ENCODE measurements at regions not wholly inside any gene's neighbourhood (a gene's known extent, or its start where the extent isn't known, plus 50 kb on each side); places are given as distances from the start of the nearest gene placed in this dataset.

DNA sequence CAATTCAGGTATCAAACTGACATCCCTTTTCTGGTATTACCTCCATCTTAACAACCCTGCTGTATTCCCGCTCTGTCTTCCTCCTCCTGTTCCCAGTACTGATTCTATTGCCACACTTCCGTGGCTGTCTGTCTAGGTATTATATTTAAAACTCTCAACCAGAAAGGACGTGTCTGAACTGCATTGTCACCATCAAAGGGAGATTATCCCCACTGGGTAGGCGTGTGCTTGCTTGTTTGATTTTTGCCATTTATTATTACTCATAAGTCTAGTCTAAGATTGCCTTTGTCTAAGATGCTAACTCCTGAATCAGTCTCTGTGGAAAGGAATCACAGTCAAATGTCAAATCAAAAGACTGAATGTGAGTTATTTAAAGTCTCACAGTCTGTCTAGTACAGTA is 650.1 kb downstream of the KCNT2 start:
- H3K4me1 ChIP-seq (ENCODE audit: insufficient read depth, low read length): peaks cover 4% of the 10 kb centered on the region; the same call in 1 of the 2 replicates
- H3K9me3 ChIP-seq (ENCODE audit: insufficient read depth, low read depth, low read length): no peaks in the 10 kb centered on the region
- no peaks in the 10 kb centered on the region for H3K27me3 ChIP-seq (ENCODE audit: insufficient read depth, low read length)
- no peak overlapping the region for H3K9ac ChIP-seq (ENCODE audit: low read depth, low read length)
- no peaks in the 10 kb centered on the region for H3K36me3 ChIP-seq (ENCODE audit: insufficient read depth, low read depth, low read length)
- no peak overlapping the region for H3K4me3 ChIP-seq (ENCODE audit: low read length)
- no peak overlapping the region for H3K27ac ChIP-seq (ENCODE audit: low read length)

DNA sequence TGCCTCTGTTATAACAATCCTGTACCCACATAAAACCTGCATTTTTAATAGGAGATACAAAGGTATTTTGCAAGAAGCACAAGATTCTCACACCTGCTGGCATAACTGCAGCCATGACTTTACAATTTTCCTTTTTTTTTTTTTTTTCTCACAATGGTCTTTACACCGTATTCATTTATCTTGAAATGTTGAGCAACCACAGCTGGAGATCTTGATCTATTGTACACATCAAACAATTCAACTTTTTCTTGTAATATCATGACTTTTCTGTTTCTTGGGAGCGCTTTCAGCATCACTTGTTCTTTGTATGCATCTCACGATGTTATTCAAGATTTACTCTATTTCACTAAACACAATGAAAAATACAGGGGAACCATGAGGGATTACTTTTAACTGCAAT is 651.4 kb downstream of the KCNT2 start:
- Histone ChIP-seq H3K4me1 (ENCODE audit: insufficient read depth, low read length) (peaks cover 4% of the 10 kb centered on the region; the same call in 1 of the 2 replicates), H3K9me3 (ENCODE audit: insufficient read depth, low read depth, low read length) (no peaks in the 10 kb centered on the region), H3K4me3 (ENCODE audit: low read length) (no peak overlapping the region), H3K36me3 (ENCODE audit: insufficient read depth, low read depth, low read length) (no peaks in the 10 kb centered on the region), H3K9ac (ENCODE audit: low read depth, low read length) (no peak overlapping the region), H3K27ac (ENCODE audit: low read length) (no peak overlapping the region), H3K27me3 (ENCODE audit: insufficient read depth, low read length) (no peaks in the 10 kb centered on the region)

- peaks cover 4% of the 10 kb centered on the region; the same call in 1 of the 2 replicates for H3K4me1 ChIP-seq (ENCODE audit: insufficient read depth, low read length)
- no peak overlapping the region for H3K27ac ChIP-seq (ENCODE audit: low read length)
- H3K9me3 ChIP-seq (ENCODE audit: insufficient read depth, low read depth, low read length): no peaks in the 10 kb centered on the region
- no peaks in the 10 kb centered on the region for H3K27me3 ChIP-seq (ENCODE audit: insufficient read depth, low read length)
- no peaks in the 10 kb centered on the region for H3K36me3 ChIP-seq (ENCODE audit: insufficient read depth, low read depth, low read length)
- H3K9ac ChIP-seq (ENCODE audit: low read depth, low read length): no peak overlapping the region
- no peak overlapping the region for H3K4me3 ChIP-seq (ENCODE audit: low read length)
Measured at GRCh38 chr1:195954848-195955247, 653.4 kb downstream of the KCNT2 start.

DNA sequence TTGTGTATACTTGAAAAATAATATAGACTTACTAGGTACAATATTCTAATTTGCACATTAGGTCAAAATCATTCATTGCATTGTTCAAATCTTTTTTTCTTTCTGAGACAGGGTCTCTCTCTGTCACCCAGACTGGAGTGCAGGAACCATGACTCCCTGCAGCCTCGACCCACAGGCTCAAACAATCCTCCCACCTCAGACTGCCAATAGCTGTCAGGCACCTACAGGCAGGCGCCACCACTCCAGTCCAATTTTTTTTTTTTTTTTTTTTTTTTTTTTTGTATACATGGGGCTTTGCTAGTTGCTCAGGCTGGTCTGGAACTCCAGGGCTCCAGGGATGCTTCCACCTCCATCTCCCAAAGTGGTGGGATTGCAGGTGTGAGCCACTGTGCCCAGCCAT is 656.9 kb downstream of the KCNT2 start:
- Histone ChIP-seq H3K27me3 (ENCODE audit: insufficient read depth, low read length) (no peaks in the 10 kb centered on the region), H3K4me3 (ENCODE audit: low read length) (no peak overlapping the region), H3K9ac (ENCODE audit: low read depth, low read length) (no peak overlapping the region), H3K27ac (ENCODE audit: low read length) (no peak overlapping the region), H3K9me3 (ENCODE audit: insufficient read depth, low read depth, low read length) (no peaks in the 10 kb centered on the region), H3K36me3 (ENCODE audit: insufficient read depth, low read depth, low read length) (no peaks in the 10 kb centered on the region), H3K4me1 (ENCODE audit: insufficient read depth, low read length) (no peaks in the 10 kb centered on the region)

- Histone ChIP-seq H3K9ac (ENCODE audit: low read depth, low read length) (no peak overlapping the region), H3K4me1 (ENCODE audit: insufficient read depth, low read length) (no peaks in the 10 kb centered on the region), H3K27ac (ENCODE audit: low read length) (no peak overlapping the region), H3K9me3 (ENCODE audit: insufficient read depth, low read depth, low read length) (no peaks in the 10 kb centered on the region), H3K36me3 (ENCODE audit: insufficient read depth, low read depth, low read length) (no peaks in the 10 kb centered on the region), H3K27me3 (ENCODE audit: insufficient read depth, low read length) (no peaks in the 10 kb centered on the region), H3K4me3 (ENCODE audit: low read length) (no peak overlapping the region)
Measured at GRCh38 chr1:195948123-195948895, 659.9 kb downstream of the KCNT2 start.

GRCh38 chr1:195946500-195946899 is 661.7 kb downstream of the KCNT2 start:
- H3K27me3 ChIP-seq (ENCODE audit: insufficient read depth, low read length): no peaks in the 10 kb centered on the region
- no peaks in the 10 kb centered on the region for H3K36me3 ChIP-seq (ENCODE audit: insufficient read depth, low read depth, low read length)
- H3K9me3 ChIP-seq (ENCODE audit: insufficient read depth, low read depth, low read length): no peaks in the 10 kb centered on the region
- no peak overlapping the region for H3K4me3 ChIP-seq (ENCODE audit: low read length)
- no peak overlapping the region for H3K27ac ChIP-seq (ENCODE audit: low read length)
- H3K4me1 ChIP-seq (ENCODE audit: insufficient read depth, low read length): peaks cover 4% of the 10 kb centered on the region; the same call in 1 of the 2 replicates
- no peak overlapping the region for H3K9ac ChIP-seq (ENCODE audit: low read depth, low read length)

GRCh38 chr1:195941795-195942194 is 666.4 kb downstream of the KCNT2 start:
- H3K4me1 ChIP-seq (ENCODE audit: insufficient read depth, low read length): peaks cover 4% of the 10 kb centered on the region; the same call in 1 of the 2 replicates
- no peak overlapping the region for H3K4me3 ChIP-seq (ENCODE audit: low read length)
- no peak overlapping the region for H3K27ac ChIP-seq (ENCODE audit: low read length)
- no peaks in the 10 kb centered on the region for H3K27me3 ChIP-seq (ENCODE audit: insufficient read depth, low read length)
- H3K36me3 ChIP-seq (ENCODE audit: insufficient read depth, low read depth, low read length): no peaks in the 10 kb centered on the region
- H3K9me3 ChIP-seq (ENCODE audit: insufficient read depth, low read depth, low read length): no peaks in the 10 kb centered on the region
- H3K9ac ChIP-seq (ENCODE audit: low read depth, low read length): no peak overlapping the region

DNA sequence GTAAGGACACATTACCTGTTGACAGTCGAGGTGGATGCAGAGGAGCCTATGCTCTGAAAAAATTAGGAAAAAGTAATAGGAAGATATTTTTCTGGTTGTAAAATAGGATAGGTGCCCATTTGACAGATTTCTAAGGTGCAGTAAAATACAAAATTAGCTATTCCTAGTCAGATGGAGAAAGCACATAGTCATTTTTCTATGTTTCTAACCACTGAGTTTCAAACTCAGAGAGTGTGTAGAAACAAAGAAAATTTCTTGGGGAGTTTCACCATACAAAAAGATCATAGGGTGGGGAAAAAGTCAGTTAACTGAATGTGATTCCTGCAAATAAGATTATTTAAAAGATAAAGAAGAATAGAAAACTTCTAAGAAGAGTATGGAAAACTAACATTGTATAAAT is 666.9 kb downstream of the KCNT2 start:
- Histone ChIP-seq H3K4me3 (ENCODE audit: low read length) (no peak overlapping the region), H3K27ac (ENCODE audit: low read length) (no peak overlapping the region)

DNA sequence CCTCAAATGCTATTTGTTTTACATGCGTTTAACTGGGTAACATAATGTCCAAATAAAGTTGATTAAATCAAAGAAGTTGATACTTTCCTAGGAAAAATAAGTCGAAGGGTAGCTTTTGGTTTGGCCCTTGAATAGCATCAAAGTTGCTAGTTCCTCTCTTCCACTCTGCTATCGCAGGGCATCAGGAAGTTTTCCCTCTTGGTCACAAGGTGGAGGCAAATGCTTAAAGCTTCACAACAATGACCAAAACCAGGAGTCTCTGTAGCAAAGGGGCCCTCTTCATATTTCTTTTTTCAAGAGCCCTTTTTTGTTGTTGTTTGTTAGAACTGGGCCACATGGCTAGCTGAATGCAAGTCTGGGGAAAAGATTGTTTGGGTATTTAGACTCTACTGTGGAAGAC is 668.4 kb downstream of the KCNT2 start:
- H3K4me3 ChIP-seq (ENCODE audit: low read length): no peak overlapping the region
- peak overlapping the region; percentile 2; the same call in 1 of the 2 replicates for H3K9ac ChIP-seq (ENCODE audit: low read depth, low read length)
- H3K27ac ChIP-seq (ENCODE audit: low read length): no peak overlapping the region
- no peaks in the 10 kb centered on the region for H3K27me3 ChIP-seq (ENCODE audit: insufficient read depth, low read length)
- no peaks in the 10 kb centered on the region for H3K9me3 ChIP-seq (ENCODE audit: insufficient read depth, low read depth, low read length)
- no peaks in the 10 kb centered on the region for H3K36me3 ChIP-seq (ENCODE audit: insufficient read depth, low read depth, low read length)
- peaks cover 4% of the 10 kb centered on the region; the same call in 1 of the 2 replicates for H3K4me1 ChIP-seq (ENCODE audit: insufficient read depth, low read length)

More for the DNA sequence above, 666.9 kb downstream of the KCNT2 start:
- no peaks in the 10 kb centered on the region for H3K36me3 ChIP-seq (ENCODE audit: insufficient read depth, low read depth, low read length)
- H3K9ac ChIP-seq (ENCODE audit: low read depth, low read length): no peak overlapping the region
- H3K9me3 ChIP-seq (ENCODE audit: insufficient read depth, low read depth, low read length): no peaks in the 10 kb centered on the region
- H3K4me1 ChIP-seq (ENCODE audit: insufficient read depth, low read length): peaks cover 4% of the 10 kb centered on the region; the same call in 1 of the 2 replicates
- H3K27me3 ChIP-seq (ENCODE audit: insufficient read depth, low read length): no peaks in the 10 kb centered on the region

- Histone ChIP-seq H3K4me1 (ENCODE audit: insufficient read depth, low read length) (no peaks in the 10 kb centered on the region; the same call in 1 of the 2 replicates), H3K27ac (ENCODE audit: low read length) (no peak overlapping the region), H3K9me3 (ENCODE audit: insufficient read depth, low read depth, low read length) (no peaks in the 10 kb centered on the region), H3K36me3 (ENCODE audit: insufficient read depth, low read depth, low read length) (no peaks in the 10 kb centered on the region), H3K9ac (ENCODE audit: low read depth, low read length) (no peak overlapping the region), H3K27me3 (ENCODE audit: insufficient read depth, low read length) (no peaks in the 10 kb centered on the region), H3K4me3 (ENCODE audit: low read length) (no peak overlapping the region)
Measured at GRCh38 chr1:195934817-195935553, 673.3 kb downstream of the KCNT2 start.

DNA sequence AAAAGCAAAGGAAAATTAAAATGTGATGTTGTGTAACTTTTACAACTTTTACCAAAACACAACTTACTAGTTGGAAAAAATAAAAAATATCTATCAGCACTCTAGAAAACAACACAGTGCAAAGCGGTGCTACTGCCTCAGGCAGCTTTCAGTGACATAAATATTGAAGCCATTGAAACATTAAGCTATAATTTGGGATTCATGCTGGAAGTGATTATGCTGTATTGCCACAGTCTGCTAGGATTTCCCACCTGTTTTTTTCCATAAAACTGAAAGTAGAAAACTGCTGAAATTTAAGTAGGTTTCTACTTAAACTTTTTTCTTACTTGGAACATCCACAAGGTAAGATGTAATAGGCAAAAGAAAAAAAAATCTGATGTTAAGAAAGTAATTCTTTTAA is 674.4 kb downstream of the KCNT2 start:
- Histone ChIP-seq H3K9me3 (ENCODE audit: insufficient read depth, low read depth, low read length) (no peaks in the 10 kb centered on the region), H3K36me3 (ENCODE audit: insufficient read depth, low read depth, low read length) (no peaks in the 10 kb centered on the region), H3K9ac (ENCODE audit: low read depth, low read length) (no peak overlapping the region), H3K4me3 (ENCODE audit: low read length) (no peak overlapping the region), H3K4me1 (ENCODE audit: insufficient read depth, low read length) (no peaks in the 10 kb centered on the region), H3K27ac (ENCODE audit: low read length) (no peak overlapping the region), H3K27me3 (ENCODE audit: insufficient read depth, low read length) (no peaks in the 10 kb centered on the region)

DNA sequence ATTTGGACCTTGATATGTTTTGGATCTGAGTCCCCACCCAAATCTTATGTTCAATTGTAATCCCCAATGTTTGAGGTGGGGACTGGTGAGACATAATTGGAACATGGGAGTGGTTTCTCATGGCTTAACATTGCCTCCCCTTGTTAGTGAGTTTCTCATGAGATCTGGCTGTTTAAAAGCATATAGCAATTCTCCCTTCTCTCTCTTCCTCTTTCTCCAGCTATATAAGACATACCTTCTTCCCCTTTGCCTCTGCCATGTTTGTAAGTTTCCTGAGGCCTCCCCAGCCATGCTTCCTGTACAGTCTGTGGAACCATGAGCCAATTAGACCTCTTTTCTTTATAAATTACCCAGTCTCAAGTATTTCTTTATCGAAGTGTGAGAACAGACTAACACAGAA is 692.4 kb downstream of the KCNT2 start:
- Histone ChIP-seq H3K4me1 (ENCODE audit: insufficient read depth, low read length) (no peaks in the 10 kb centered on the region), H3K4me3 (ENCODE audit: low read length) (no peak overlapping the region), H3K27ac (ENCODE audit: low read length) (no peak overlapping the region), H3K9ac (ENCODE audit: low read depth, low read length) (no peak overlapping the region), H3K9me3 (ENCODE audit: insufficient read depth, low read depth, low read length) (no peaks in the 10 kb centered on the region), H3K27me3 (ENCODE audit: insufficient read depth, low read length) (no peaks in the 10 kb centered on the region), H3K36me3 (ENCODE audit: insufficient read depth, low read depth, low read length) (no peaks in the 10 kb centered on the region)
